ENCODE measurements at regions not wholly inside any gene's neighbourhood (a gene's known extent, or its start where the extent isn't known, plus 50 kb on each side); places are given as distances from the start of the nearest gene placed in this dataset.

DNA sequence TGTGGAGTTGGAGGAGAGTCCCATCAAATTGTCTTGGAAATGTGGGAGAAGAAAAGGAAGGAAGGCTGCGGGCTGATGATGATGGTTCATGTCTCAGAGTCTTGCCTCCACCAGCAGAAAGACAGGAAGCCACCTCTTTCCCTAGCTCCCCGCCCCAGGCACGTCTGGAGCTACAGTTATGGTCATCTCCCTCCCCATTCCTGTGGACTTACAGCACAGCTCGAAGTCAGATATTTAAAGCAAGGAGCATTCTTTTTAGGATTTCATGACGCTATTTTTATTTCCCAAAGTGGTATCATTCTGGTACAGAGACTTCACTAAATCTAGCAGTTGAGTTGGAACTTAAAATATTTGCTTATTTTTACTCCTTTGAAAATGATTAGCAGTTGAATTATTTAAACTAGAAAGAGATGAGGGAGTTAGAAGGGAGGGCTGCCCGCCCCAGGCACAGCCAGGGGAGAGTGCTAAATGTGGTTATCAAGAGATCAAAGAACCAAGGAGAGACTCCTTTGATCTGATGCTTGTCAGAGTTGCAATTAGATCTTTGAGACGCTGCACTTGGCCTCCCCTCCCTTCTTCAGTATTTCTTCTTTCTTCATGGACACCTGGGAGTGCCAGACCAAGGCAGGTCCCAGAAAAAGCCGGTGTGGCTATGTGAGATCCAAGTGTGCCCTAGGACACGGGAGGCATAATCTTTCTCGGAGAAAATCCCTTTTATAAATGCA is 199.9 kb upstream of the SOX4 start:
- no peak for TF ChIP-seq CTCF (IDR thresholded peaks at IDR 0.05; ENCODE audit: insufficient read depth, low read depth, low read length)
- no peak for TF ChIP-seq EZH2 (IDR thresholded peaks at IDR 0.05; ENCODE audit: insufficient read depth, low read length)

Measured in astrocyte (in vitro differentiated cells and primary cell).